Activated CD4-positive, alpha-beta memory T cell treated with anti-CD3 and anti-CD28 coated beads, Interleukin-2, amount 10 ng/mL, durations not matched to agents 7 days and 5 days (primary cell): ENCODE measurements at regions not wholly inside any gene's neighbourhood (a gene's known extent, or its start where the extent isn't known, plus 50 kb on each side); places are given as distances from the start of the nearest gene placed in this dataset.
"Not testable (repeated sequence)": the region's sequence is repeated elsewhere in the genome, so short reads cannot be mapped to it uniquely, and the experiment has no call there.

Experiments
- CTCF ChIA-PET: fragments of 350-600 bp; sonication (Branson Sonifier 250); formaldehyde crosslinking; loops from one replicate; lab custom pipeline; 2021; ENCODE audit warnings: antibody characterized with exemption, inconsistent platforms; lab: Charles Lee
- POLR2A ChIA-PET: fragments of 350-600 bp; sonication (Branson Sonifier 250); formaldehyde crosslinking; loops from one replicate; lab custom pipeline; 2021; ENCODE audit warnings: antibody characterized with exemption; lab: Charles Lee
- DNase-seq: peaks from one replicate; pipeline ENCODE4 v3.0.0-alpha.2; 2020
- H3K27ac Mint-ChIP-seq: one replicate; pipeline ENCODE4 v1.8.0; 2021; ENCODE audit warnings: mild to moderate bottlenecking, mixed read lengths
- H3K27me3 Mint-ChIP-seq: one replicate; pipeline ENCODE4 v1.8.0; 2021; ENCODE audit warnings: mixed read lengths
- H3K36me3 Mint-ChIP-seq: one replicate; pipeline ENCODE4 v1.8.0; 2021; ENCODE audit warnings: low read depth, mixed read lengths
- H3K4me1 Mint-ChIP-seq: one replicate; pipeline ENCODE4 v1.8.0; 2021; ENCODE audit warnings: mixed read lengths
- H3K4me3 Mint-ChIP-seq: one replicate; pipeline ENCODE4 v1.8.0; 2021; ENCODE audit warnings: mild to moderate bottlenecking, mixed read lengths
- H3K9me3 Mint-ChIP-seq: one replicate; pipeline ENCODE4 v1.8.0; 2021; ENCODE audit warnings: mixed read lengths

DNA sequence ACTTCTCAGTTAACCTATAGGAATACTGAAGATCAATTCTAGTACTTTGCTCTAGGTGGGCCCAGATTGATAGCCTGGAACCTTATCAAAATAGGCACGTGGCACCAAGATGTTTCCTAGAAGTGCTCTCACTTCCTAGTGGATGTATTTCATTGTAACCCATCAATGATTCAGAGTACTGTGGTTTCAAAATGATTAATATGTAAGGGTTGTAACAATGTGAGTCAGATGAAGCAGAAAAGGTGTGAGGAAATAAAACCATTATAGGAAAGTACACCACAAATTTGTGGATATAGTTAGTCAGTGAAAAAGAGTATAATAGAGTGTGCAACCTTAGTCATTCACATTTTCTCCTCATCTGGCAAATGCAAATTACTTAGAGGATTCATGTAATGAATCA, 177.3 kb upstream of the FST start:
- no peak for DNase-seq
- no peak overlapping the region for H3K27ac Mint-ChIP-seq
- H3K9me3 Mint-ChIP-seq, result peaks cover 3% of the 10 kb centered on the region
- CTCF ChIA-PET, result no interaction called here
- POLR2A ChIA-PET, result no interaction called here
- peaks cover 8% of the 10 kb centered on the region for H3K4me1 Mint-ChIP-seq
- H3K36me3 Mint-ChIP-seq, result no peaks in the 10 kb centered on the region
- H3K27me3 Mint-ChIP-seq, result peaks cover 4% of the 10 kb centered on the region
- H3K4me3 Mint-ChIP-seq, result no peak overlapping the region

DNA sequence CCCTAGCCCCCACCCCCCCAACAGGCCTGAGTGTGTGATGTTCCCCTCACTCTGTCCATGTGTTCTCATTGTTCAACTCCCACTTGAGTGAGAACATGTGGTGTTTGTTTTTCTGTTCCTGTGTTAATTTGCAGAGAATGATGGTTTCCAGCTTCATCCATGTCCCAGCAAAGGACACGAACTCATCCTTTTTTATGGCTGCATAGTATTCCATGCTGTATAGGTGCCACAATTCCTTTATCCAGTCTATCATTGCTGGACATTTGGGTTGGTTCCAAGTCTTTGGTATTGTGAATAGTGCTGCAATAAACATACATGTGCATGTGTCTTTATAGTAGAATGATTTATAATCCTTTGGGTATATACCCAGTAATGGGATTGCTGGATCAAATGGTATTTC, 175.1 kb upstream of the FST start:
- DNase-seq, H3K4me3 Mint-ChIP-seq, POLR2A ChIA-PET, H3K27ac Mint-ChIP-seq, H3K27me3 Mint-ChIP-seq, CTCF ChIA-PET, H3K36me3 Mint-ChIP-seq, H3K9me3 Mint-ChIP-seq, H3K4me1 Mint-ChIP-seq: not testable (repeated sequence)

DNA sequence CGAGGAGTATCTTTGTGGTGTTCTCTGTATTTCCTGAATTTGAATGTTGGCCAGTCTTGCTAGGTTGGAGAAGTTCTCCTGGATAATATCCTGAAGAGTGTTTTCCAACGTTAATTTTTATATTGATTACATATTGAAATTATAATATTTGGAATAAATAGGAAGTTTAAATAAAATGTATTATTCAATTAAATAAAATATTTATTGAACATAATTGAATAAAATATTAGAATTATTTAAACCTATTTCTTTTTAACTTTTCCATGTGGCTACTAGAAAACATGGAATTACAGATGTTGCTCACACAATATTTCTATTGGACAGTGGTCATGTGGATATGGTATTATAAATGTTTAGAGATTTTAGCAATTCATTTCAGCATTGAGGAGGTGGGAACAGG, 170.8 kb upstream of the FST start:
- no peak for DNase-seq
- POLR2A ChIA-PET, result no interaction called here
- H3K27ac Mint-ChIP-seq, result no peak overlapping the region
- CTCF ChIA-PET, result no interaction called here
- H3K9me3 Mint-ChIP-seq, result no peaks in the 10 kb centered on the region
- H3K4me3 Mint-ChIP-seq, result no peak overlapping the region
- no peaks in the 10 kb centered on the region for H3K4me1 Mint-ChIP-seq
- no peaks in the 10 kb centered on the region for H3K27me3 Mint-ChIP-seq
- H3K36me3 Mint-ChIP-seq, result no peaks in the 10 kb centered on the region

DNA sequence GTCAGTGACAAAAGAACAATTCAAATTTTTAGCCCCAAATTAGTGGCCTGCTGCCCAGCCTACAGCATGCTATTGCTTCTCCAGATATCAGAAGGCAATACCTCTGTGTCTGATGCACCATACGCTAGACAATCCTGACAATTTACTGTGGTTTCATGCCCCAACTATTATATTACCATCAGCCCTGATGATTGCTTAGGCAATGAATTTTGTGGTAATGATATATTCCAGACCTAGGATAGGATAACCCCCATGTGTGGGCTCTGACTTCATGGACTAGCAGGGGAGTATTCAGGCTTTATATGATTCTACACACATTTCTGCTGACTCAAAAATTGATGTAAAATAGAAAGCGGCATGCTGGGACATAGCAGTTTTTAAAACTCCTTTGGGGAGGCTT, 168.7 kb upstream of the FST start:
- no peak for DNase-seq
- H3K4me1 Mint-ChIP-seq, result no peaks in the 10 kb centered on the region
- no peaks in the 10 kb centered on the region for H3K27me3 Mint-ChIP-seq
- CTCF ChIA-PET, result no interaction called here
- POLR2A ChIA-PET, result no interaction called here
- no peak overlapping the region for H3K27ac Mint-ChIP-seq
- no peak overlapping the region for H3K4me3 Mint-ChIP-seq
- no peaks in the 10 kb centered on the region for H3K36me3 Mint-ChIP-seq
- H3K9me3 Mint-ChIP-seq, result no peaks in the 10 kb centered on the region

DNA sequence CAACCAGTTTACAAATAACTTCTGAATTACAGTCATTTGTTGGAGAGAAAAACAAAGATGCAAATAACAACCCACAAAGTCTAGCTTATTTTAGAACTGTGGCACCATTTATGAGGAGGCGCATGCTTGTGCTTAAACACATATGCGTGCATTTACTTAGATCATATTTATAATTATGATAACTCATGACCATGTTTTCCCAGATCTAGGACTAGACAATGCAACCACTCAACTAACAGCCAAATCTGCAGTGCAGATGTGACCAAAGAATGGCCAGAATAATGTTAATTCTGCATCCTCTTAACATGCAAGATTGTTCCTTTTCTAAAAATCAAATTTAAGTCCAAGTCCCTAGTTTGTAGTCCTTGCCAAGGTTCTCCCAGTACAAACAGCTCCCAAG, 167.3 kb upstream of the FST start:
- ChIA-PET POLR2A (no interaction called here), CTCF (no interaction called here)
- Mint-ChIP-seq H3K27ac (no peak overlapping the region), H3K27me3 (no peaks in the 10 kb centered on the region), H3K4me1 (no peaks in the 10 kb centered on the region), H3K9me3 (no peaks in the 10 kb centered on the region), H3K36me3 (no peaks in the 10 kb centered on the region), H3K4me3 (no peak overlapping the region)
- no peak for DNase-seq

DNA sequence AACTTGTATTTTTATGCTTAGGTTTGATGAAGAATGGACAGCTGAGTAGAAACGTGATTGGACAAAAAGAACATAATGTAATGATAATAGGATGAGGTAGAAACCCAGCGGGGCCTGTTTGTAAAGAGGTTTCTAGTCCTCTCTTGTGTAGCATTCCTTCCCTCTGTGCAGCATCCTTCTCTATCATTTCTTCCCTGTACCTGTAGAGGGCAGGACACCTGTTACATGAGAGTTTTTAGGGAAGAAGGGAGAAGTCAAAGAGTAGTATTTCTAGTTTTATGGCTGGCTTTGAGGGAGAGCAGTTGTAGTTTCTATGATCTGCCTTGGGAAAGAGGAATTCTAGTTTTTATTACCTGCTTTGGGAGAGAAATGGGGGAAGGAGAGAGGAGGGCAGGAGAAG, 162.1 kb upstream of the FST start:
- Mint-ChIP-seq H3K9me3 (no peaks in the 10 kb centered on the region), H3K4me3 (no peak overlapping the region), H3K27ac (no peak overlapping the region), H3K36me3 (no peaks in the 10 kb centered on the region), H3K4me1 (no peaks in the 10 kb centered on the region), H3K27me3 (no peaks in the 10 kb centered on the region)
- no peak for DNase-seq
- ChIA-PET POLR2A (no interaction called here), CTCF (no interaction called here)

DNA sequence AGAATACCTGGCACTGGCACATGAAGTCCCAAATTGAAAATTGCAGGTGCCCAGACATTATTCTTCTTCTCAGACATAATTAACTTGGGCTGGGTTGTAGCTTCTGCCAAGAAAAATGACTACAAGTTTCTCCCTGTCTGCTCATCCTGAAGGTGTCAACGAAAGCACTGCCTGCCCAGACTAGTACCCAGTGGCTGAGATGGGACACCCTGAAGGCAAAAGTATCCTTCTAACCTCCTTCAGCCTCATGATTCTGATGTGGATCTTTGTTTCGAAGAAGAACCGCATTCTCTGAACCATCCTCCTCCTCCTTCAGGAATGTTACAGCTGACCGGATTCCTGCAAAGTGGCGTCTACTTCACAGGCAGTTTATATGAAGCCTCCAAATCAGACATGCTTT, 161.1 kb upstream of the FST start:
- ChIA-PET POLR2A (no interaction called here), CTCF (no interaction called here)
- no peaks in the 10 kb centered on the region for H3K9me3 Mint-ChIP-seq
- H3K4me3 Mint-ChIP-seq, result no peak overlapping the region
- H3K27me3 Mint-ChIP-seq, result no peaks in the 10 kb centered on the region
- no peak overlapping the region for H3K27ac Mint-ChIP-seq
- no peaks in the 10 kb centered on the region for H3K36me3 Mint-ChIP-seq
- no peak for DNase-seq
- no peaks in the 10 kb centered on the region for H3K4me1 Mint-ChIP-seq

DNA sequence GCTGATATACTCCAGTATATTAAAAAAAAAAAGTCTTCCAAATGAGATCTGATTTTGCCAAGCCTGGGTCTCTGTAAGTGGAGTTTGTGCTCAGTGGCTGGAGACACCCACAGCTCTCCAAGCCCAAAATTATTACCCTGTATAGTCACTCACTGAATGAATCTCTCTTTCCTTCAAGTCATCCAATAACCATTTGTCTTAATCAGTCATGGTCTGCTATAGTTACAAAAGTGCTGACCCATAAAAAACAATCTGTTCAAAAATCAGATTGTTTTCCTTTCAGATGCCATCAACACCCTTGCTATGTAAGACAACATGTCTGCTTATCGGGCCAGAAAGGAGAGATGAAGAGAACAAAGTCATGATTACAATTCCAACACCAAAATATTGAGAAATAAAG, 159.4 kb upstream of the FST start:
- no peak overlapping the region for H3K27ac Mint-ChIP-seq
- H3K4me3 Mint-ChIP-seq, result no peak overlapping the region
- no peaks in the 10 kb centered on the region for H3K36me3 Mint-ChIP-seq
- no peak for DNase-seq
- ChIA-PET CTCF (no interaction called here), POLR2A (no interaction called here)
- no peaks in the 10 kb centered on the region for H3K4me1 Mint-ChIP-seq
- H3K27me3 Mint-ChIP-seq, result no peaks in the 10 kb centered on the region
- no peaks in the 10 kb centered on the region for H3K9me3 Mint-ChIP-seq

DNA sequence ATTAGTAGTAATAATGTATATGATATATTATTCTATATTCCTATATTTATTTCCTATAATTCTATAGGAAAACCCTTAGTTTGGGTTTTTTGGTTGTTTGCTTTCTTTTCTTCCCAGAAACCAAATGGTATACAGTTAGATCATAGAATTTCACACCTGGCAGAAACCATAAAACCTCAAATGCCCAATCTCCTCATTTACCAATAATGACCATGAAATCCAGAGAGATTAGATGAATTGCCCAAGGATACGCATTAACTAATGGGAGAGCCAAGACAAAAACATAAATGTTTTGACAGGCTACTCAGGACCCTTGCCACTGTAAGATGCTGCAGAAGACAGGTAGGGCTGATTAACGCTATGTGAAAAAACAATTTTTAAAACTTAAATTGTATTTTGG, 158.7 kb upstream of the FST start:
- no peaks in the 10 kb centered on the region for H3K27me3 Mint-ChIP-seq
- POLR2A ChIA-PET, result no interaction called here
- H3K27ac Mint-ChIP-seq, result no peak overlapping the region
- H3K4me3 Mint-ChIP-seq, result no peak overlapping the region
- no peaks in the 10 kb centered on the region for H3K4me1 Mint-ChIP-seq
- no peak for DNase-seq
- no peaks in the 10 kb centered on the region for H3K36me3 Mint-ChIP-seq
- H3K9me3 Mint-ChIP-seq, result no peaks in the 10 kb centered on the region
- CTCF ChIA-PET, result no interaction called here

DNA sequence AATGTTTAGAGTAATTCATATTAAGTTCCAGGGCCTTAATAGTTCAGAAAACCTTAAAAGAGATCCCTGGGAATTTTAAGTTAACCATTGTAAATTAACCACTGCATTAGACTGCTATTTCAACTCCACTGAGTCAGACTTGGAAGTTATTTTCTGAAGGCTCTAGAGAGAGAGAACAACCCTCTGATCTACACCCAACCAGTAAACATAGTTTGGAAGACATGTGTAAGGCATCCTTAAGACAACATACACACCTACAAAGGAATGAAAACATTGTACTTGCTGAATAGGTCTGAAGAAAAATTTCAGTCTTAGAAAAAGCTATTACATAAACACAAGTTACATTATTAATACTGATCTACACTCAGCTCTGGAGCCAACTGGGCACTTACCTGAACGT, 158.2 kb upstream of the FST start:
- H3K9me3 Mint-ChIP-seq, result no peaks in the 10 kb centered on the region
- H3K4me1 Mint-ChIP-seq, result no peaks in the 10 kb centered on the region
- no peaks in the 10 kb centered on the region for H3K36me3 Mint-ChIP-seq
- POLR2A ChIA-PET, result no interaction called here
- H3K27ac Mint-ChIP-seq, result no peak overlapping the region
- no peak for DNase-seq
- no peaks in the 10 kb centered on the region for H3K27me3 Mint-ChIP-seq
- CTCF ChIA-PET, result no interaction called here
- H3K4me3 Mint-ChIP-seq, result no peak overlapping the region

DNA sequence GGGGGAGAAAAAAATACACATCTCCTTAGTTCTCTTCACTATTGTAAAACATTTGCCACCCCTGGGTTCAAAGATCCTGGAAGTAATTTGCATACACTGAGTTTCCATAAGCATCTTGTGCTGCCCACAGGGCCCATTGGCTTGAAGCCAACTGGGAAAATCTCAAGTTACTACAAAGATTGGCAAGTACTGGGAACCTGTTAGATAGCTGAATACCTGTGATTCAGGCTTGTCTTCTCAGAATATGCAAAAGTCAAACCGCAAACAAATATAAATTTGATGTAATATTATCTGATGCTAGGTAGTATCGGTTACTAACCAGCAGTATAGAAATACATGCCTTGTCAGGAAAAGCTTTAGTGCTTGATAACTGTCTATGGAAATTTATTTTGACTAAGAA, 156.9 kb upstream of the FST start:
- Mint-ChIP-seq H3K27ac (no peak overlapping the region), H3K27me3 (no peaks in the 10 kb centered on the region), H3K4me3 (no peak overlapping the region), H3K9me3 (no peaks in the 10 kb centered on the region), H3K36me3 (no peaks in the 10 kb centered on the region), H3K4me1 (no peaks in the 10 kb centered on the region)
- no peak for DNase-seq
- POLR2A ChIA-PET, result no interaction called here
- CTCF ChIA-PET, result no interaction called here

DNA sequence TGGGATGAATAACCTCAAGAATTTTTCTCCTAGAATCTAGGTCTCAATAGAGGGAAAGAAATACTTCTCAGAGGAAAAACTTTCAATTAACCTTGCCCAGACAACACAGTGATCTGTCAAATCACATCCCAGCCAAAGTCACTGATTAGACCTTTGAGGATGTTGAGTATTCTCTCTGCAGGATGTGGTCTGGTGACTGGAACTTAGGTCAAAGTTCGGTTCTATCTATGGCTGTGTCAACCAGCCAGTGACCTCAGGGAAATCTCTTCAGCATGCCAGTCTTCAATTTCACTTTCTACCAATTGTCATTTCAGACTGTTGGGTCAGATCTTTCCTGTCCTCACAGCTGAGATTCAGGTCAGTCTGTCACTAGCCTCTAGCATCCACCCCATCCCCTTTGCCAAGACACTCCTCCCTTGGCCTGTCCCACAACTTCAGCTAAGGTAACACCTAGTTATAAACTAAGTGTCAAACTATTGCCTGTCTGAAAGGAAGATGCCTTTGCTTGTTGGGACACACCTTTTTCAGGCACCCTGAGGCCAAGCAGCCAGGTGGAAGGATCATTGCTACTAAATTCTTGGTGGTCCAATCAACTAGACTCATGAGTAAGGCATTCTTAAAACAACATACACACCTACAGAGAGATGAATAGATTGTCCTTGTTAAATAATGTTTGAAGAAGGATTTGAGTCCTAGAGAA, 156.3 kb upstream of the FST start:
- no peak for DNase-seq
- Mint-ChIP-seq H3K36me3 (no peaks in the 10 kb centered on the region), H3K4me3 (no peak overlapping the region), H3K27ac (no peak overlapping the region), H3K9me3 (no peaks in the 10 kb centered on the region), H3K4me1 (no peaks in the 10 kb centered on the region), H3K27me3 (no peaks in the 10 kb centered on the region)
- ChIA-PET POLR2A (no interaction called here), CTCF (no interaction called here)

DNA sequence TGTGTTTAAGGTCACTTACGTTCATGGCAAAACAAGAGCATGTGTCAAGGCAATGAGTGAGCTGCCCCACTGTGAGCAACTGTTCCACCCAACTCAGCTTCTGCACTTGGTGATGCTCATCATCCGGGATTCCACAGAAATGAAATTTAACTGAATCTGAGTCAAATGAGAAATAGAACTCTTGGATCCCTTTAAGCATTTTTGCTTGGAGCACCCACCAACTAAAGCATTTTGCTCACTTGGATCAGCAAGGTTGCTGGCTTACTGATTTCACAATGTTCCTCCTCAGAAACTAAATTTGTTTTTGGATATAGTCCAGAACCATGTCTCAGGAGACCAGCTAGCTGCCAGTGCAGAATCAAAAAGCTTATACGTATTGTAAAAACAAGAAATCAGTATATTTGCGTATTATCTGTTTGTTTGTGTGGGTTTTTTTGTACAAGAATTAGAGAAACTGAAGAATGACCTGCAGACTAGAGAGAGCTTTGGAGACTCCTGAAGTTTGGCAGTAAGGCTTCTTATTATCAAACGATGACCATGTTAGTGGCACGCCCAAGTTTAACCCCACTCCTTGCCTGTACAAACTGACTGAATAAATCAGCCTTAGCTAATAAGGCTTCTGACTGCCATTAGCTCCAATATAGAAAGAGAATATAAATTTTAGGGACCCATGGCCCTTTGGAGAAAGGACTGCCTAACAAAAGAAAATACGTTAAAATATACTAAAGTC, 153.8 kb upstream of the FST start:
- H3K4me1 Mint-ChIP-seq, result no peaks in the 10 kb centered on the region
- POLR2A ChIA-PET, result no interaction called here

DNA sequence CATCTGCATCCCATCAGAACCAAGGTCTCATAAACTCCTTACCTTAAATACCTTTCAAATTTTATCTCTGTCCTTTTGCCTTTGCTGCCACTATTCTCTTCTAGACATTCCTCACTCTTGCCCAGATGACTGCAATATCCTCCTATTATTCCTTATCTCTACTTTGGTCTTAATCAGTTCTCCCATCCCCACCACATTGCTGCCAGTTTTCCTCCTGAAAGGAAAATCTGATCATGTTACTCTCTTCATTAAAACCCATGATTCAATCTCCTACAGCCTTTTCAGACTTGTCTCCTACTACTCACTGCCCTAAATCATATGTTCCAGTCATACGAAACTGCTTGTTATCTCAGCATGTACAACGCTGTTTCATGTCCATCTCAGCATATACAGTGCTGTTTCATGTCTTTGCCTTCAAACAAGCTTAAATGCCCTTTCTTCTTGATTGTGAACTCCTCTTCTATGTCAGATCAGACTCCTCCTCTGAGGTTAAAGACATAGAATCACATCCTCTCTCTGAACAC, 152.6 kb upstream of the FST start:
- DNase-seq, result no peak
- POLR2A ChIA-PET, result no interaction called here
- H3K4me1 Mint-ChIP-seq, result no peaks in the 10 kb centered on the region
- no peak overlapping the region for H3K4me3 Mint-ChIP-seq
- no peaks in the 10 kb centered on the region for H3K27me3 Mint-ChIP-seq
- CTCF ChIA-PET, result no interaction called here
- H3K36me3 Mint-ChIP-seq, result no peaks in the 10 kb centered on the region
- H3K27ac Mint-ChIP-seq, result no peak overlapping the region
- no peaks in the 10 kb centered on the region for H3K9me3 Mint-ChIP-seq

More for the DNA sequence above, 153.8 kb upstream of the FST start:
- Mint-ChIP-seq H3K9me3 (no peaks in the 10 kb centered on the region), H3K27ac (no peak overlapping the region), H3K36me3 (no peaks in the 10 kb centered on the region), H3K4me3 (no peak overlapping the region), H3K27me3 (no peaks in the 10 kb centered on the region)
- CTCF ChIA-PET, result no interaction called here
- no peak for DNase-seq
